ENCODE measurements at regions not wholly inside any gene's neighbourhood (a gene's known extent, or its start where the extent isn't known, plus 50 kb on each side); places are given as distances from the start of the nearest gene placed in this dataset.

DNA sequence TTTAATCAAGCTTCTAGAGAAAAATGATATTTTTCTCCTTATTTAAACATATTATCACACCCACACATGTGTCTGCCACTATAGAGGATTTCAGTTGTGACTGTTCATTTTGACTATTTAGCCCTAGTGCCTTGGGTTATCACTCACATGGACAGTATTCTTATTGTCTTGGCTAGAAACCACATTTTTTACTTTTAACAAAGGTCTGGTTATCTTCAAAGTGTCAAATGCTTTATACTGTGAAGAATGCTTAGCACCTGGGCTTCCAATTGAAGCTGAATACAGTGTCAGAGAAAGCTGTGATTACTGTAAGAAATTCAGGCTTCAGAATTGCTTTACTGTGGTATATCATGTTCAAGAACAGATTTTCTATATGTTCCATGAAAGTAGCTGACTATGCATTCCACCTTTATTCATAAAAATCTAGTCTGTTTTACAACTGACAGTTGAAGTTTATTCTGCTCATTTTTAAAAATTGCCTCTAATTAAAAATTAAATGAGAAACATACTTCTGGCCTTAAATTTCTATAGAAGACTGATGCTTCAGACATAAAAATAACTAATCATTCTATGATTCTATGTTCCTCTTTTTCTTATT, 278.6 kb downstream of the SEMA3D start:
- H3K27me3 ChIP-seq (ENCODE audit: insufficient read depth, low read length): no peaks in the 10 kb centered on the region
- H3K79me2 ChIP-seq (ENCODE audit: insufficient read depth, low read length): no peaks in the 10 kb centered on the region
- TF ChIP-seq, protein P1, sequence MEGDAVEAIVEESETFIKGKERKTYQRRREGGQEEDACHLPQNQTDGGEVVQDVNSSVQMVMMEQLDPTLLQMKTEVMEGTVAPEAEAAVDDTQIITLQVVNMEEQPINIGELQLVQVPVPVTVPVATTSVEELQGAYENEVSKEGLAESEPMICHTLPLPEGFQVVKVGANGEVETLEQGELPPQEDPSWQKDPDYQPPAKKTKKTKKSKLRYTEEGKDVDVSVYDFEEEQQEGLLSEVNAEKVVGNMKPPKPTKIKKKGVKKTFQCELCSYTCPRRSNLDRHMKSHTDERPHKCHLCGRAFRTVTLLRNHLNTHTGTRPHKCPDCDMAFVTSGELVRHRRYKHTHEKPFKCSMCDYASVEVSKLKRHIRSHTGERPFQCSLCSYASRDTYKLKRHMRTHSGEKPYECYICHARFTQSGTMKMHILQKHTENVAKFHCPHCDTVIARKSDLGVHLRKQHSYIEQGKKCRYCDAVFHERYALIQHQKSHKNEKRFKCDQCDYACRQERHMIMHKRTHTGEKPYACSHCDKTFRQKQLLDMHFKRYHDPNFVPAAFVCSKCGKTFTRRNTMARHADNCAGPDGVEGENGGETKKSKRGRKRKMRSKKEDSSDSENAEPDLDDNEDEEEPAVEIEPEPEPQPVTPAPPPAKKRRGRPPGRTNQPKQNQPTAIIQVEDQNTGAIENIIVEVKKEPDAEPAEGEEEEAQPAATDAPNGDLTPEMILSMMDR (IDR thresholded peaks at IDR 0.05; ENCODE audit: extremely low read depth, low read depth, low read length): no peak
- no peaks in the 10 kb centered on the region for H4K20me1 ChIP-seq (ENCODE audit: insufficient read depth, low read length)
- no peak overlapping the region for H3K27ac ChIP-seq (ENCODE audit: low read depth, low read length)
- no peak overlapping the region for H2AFZ ChIP-seq (ENCODE audit: low read length)
- H3K9me3 ChIP-seq (ENCODE audit: low read depth, low read length): no peaks in the 10 kb centered on the region
- peaks cover 2% of the 10 kb centered on the region for H3K4me1 ChIP-seq (ENCODE audit: insufficient read depth, low read length)
- DNase-seq (ENCODE audit: insufficient read length, low spot score, missing footprints): no peak
- H3K36me3 ChIP-seq (ENCODE audit: insufficient read depth, low read length): no peaks in the 10 kb centered on the region
- H3K4me3 ChIP-seq (ENCODE audit: insufficient read depth, low read length): no peak overlapping the region
- no peak overlapping the region for H3K4me2 ChIP-seq (ENCODE audit: insufficient read depth, low read length)

DNA sequence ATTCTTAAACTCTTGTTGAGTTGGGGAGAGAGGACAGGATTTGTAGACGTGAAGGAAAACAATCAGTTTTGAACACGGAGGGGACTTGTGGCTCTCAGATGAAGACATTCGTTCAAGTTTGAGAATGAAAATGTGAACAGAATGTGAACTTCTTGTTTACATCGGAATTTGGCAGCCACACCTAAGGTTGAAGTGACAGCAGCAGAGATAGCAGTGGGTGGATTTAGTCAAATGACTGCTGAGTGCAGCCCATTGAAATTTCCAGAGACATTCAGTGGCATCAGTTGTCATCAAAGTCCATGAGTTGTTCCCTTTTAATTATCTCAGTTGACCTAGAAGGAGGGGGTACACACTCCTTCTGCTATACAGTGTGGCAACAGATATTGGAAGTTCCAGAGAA, 280.0 kb downstream of the SEMA3D start:
- H3K36me3 ChIP-seq (ENCODE audit: insufficient read depth, low read length): no peaks in the 10 kb centered on the region
- TF ChIP-seq, protein P1 (IDR thresholded peaks at IDR 0.05; ENCODE audit: extremely low read depth, low read depth, low read length): no peak
- no peaks in the 10 kb centered on the region for H4K20me1 ChIP-seq (ENCODE audit: insufficient read depth, low read length)
- H3K4me1 ChIP-seq (ENCODE audit: insufficient read depth, low read length): no peaks in the 10 kb centered on the region
- H3K4me3 ChIP-seq (ENCODE audit: insufficient read depth, low read length): no peak overlapping the region
- H2AFZ ChIP-seq (ENCODE audit: low read length): no peak overlapping the region
- H3K27me3 ChIP-seq (ENCODE audit: insufficient read depth, low read length): no peaks in the 10 kb centered on the region
- no peaks in the 10 kb centered on the region for H3K79me2 ChIP-seq (ENCODE audit: insufficient read depth, low read length)
- no peak overlapping the region for H3K27ac ChIP-seq (ENCODE audit: low read depth, low read length)
- DNase-seq (ENCODE audit: insufficient read length, low spot score, missing footprints): no peak
- no peak overlapping the region for H3K4me2 ChIP-seq (ENCODE audit: insufficient read depth, low read length)
- no peaks in the 10 kb centered on the region for H3K9me3 ChIP-seq (ENCODE audit: low read depth, low read length)

DNA sequence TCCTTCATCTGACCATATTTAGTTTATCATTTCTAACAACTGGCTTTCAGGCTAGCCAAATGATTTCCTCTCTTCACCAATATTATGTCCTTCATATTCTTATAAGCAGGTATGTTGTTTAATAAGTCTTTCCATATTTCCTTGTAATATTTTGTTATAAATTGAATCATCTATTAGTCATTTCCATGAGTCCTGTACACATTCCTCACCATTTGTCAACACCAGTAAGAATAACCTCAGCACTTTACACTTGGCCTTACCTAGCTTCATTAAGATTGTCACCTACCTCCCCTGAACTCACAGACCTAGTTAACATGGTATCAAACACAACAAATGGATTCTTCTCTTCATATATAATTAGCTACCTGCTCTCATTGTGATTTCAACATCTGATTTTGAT, 282.3 kb downstream of the SEMA3D start:
- no peaks in the 10 kb centered on the region for H3K79me2 ChIP-seq (ENCODE audit: insufficient read depth, low read length)
- TF ChIP-seq, protein P1 (IDR thresholded peaks at IDR 0.05; ENCODE audit: extremely low read depth, low read depth, low read length): no peak
- no peak overlapping the region for H3K4me3 ChIP-seq (ENCODE audit: insufficient read depth, low read length)
- H3K4me1 ChIP-seq (ENCODE audit: insufficient read depth, low read length): no peaks in the 10 kb centered on the region
- no peak overlapping the region for H3K27ac ChIP-seq (ENCODE audit: low read depth, low read length)
- DNase-seq (ENCODE audit: insufficient read length, low spot score, missing footprints): no peak
- H2AFZ ChIP-seq (ENCODE audit: low read length): no peak overlapping the region
- no peaks in the 10 kb centered on the region for H3K9me3 ChIP-seq (ENCODE audit: low read depth, low read length)
- no peaks in the 10 kb centered on the region for H3K27me3 ChIP-seq (ENCODE audit: insufficient read depth, low read length)
- H4K20me1 ChIP-seq (ENCODE audit: insufficient read depth, low read length): no peaks in the 10 kb centered on the region
- no peak overlapping the region for H3K4me2 ChIP-seq (ENCODE audit: insufficient read depth, low read length)
- no peaks in the 10 kb centered on the region for H3K36me3 ChIP-seq (ENCODE audit: insufficient read depth, low read length)

DNA sequence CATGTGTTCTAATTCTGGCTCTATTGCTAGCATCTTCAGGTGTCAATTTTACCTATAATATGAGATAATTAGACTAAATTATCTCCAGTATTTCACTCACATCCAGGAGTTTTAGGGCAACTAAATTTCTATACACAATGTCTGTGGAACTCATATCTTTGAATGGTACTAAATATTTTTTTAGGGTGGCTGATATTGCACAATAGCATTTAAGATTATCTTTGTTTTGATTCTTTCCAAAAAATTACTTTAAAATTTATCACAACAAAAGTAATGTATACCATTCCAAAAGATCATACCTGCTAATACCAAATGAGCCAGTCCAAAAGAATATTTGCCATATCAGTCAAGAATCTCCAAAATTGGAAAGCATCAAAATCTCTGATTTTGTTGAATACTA, 285.5 kb downstream of the SEMA3D start:
- Histone ChIP-seq H4K20me1 (ENCODE audit: insufficient read depth, low read length) (no peaks in the 10 kb centered on the region), H3K79me2 (ENCODE audit: insufficient read depth, low read length) (no peaks in the 10 kb centered on the region), H3K4me1 (ENCODE audit: insufficient read depth, low read length) (no peaks in the 10 kb centered on the region), H2AFZ (ENCODE audit: low read length) (no peak overlapping the region), H3K36me3 (ENCODE audit: insufficient read depth, low read length) (no peaks in the 10 kb centered on the region), H3K27ac (ENCODE audit: low read depth, low read length) (no peak overlapping the region), H3K4me2 (ENCODE audit: insufficient read depth, low read length) (no peak overlapping the region), H3K9me3 (ENCODE audit: low read depth, low read length) (no peaks in the 10 kb centered on the region), H3K27me3 (ENCODE audit: insufficient read depth, low read length) (no peaks in the 10 kb centered on the region), H3K4me3 (ENCODE audit: insufficient read depth, low read length) (no peak overlapping the region)
- no peak for DNase-seq (ENCODE audit: insufficient read length, low spot score, missing footprints)
- TF ChIP-seq, protein P1 (IDR thresholded peaks at IDR 0.05; ENCODE audit: extremely low read depth, low read depth, low read length): no peak
